Activated naive CD4-positive, alpha-beta T cell treated with anti-CD3 and anti-CD28 coated beads, Interleukin-2, amount 10 ng/mL, durations not matched to agents 7 days and 5 days (primary cell): ENCODE measurements at regions not wholly inside any gene's neighbourhood (a gene's known extent, or its start where the extent isn't known, plus 50 kb on each side); places are given as distances from the start of the nearest gene placed in this dataset.

ENCODE experiments used
- CTCF ChIA-PET: fragments of 350-600 bp; sonication (Branson Sonifier 250); formaldehyde crosslinking; loops from one replicate; lab custom pipeline; 2021; ENCODE audit warnings: antibody characterized with exemption; lab: Charles Lee
- DNase-seq: peaks from one replicate; pipeline ENCODE4 v3.0.0-alpha.2; 2020
- H3K27ac Mint-ChIP-seq: one replicate; pipeline ENCODE4 v1.8.0; 2021; ENCODE audit warnings: mild to moderate bottlenecking, moderate library complexity, mixed read lengths
- H3K27me3 Mint-ChIP-seq: one replicate; pipeline ENCODE4 v1.8.0; 2021; ENCODE audit warnings: mild to moderate bottlenecking, mixed read lengths
- H3K36me3 Mint-ChIP-seq: one replicate; pipeline ENCODE4 v1.8.0; 2021; ENCODE audit warnings: mixed read lengths
- H3K4me1 Mint-ChIP-seq: one replicate; pipeline ENCODE4 v1.8.0; 2021; ENCODE audit warnings: mixed read lengths
- H3K4me3 Mint-ChIP-seq: one replicate; pipeline ENCODE4 v1.8.0; 2021; ENCODE audit warnings: mild to moderate bottlenecking, moderate library complexity, mixed read lengths
- H3K9me3 Mint-ChIP-seq: one replicate; pipeline ENCODE4 v1.8.0; 2021; ENCODE audit warnings: mixed read lengths

- CTCF ChIA-PET, result no interaction called here
- H3K9me3 Mint-ChIP-seq, result peaks cover 11% of the 10 kb centered on the region
These were observed 546.6 kb upstream of the TMPRSS15 start for GRCh38 chr21:18950045-18950740.

GRCh38 chr21:18951271-18952038 lies 547.9 kb upstream of the TMPRSS15 start:
- Mint-ChIP-seq H3K27me3 (no peaks in the 10 kb centered on the region), H3K9me3 (peaks cover 10% of the 10 kb centered on the region), H3K36me3 (no peaks in the 10 kb centered on the region), H3K27ac (no peak overlapping the region), H3K4me3 (no peak overlapping the region), H3K4me1 (no peaks in the 10 kb centered on the region)
- CTCF ChIA-PET, result interaction anchor here (0.7 kb wide), 1 partner anchor 17 kb away, joined by 3 read pairs; no protein-coding TSS in a partner anchor
- no peak for DNase-seq

More at GRCh38 chr21:18950045-18950740, 546.6 kb upstream of the TMPRSS15 start:
- H3K27me3 Mint-ChIP-seq, result no peaks in the 10 kb centered on the region
- no peaks in the 10 kb centered on the region for H3K36me3 Mint-ChIP-seq
- H3K4me1 Mint-ChIP-seq, result no peaks in the 10 kb centered on the region
- DNase-seq, result no peak
- no peak overlapping the region for H3K27ac Mint-ChIP-seq
- H3K4me3 Mint-ChIP-seq, result no peak overlapping the region

GRCh38 chr21:18954441-18954844 lies 550.9 kb upstream of the TMPRSS15 start:
- Mint-ChIP-seq H3K9me3 (peaks cover 6% of the 10 kb centered on the region), H3K4me3 (no peak overlapping the region), H3K27ac (no peak overlapping the region), H3K27me3 (no peaks in the 10 kb centered on the region), H3K4me1 (no peaks in the 10 kb centered on the region), H3K36me3 (no peaks in the 10 kb centered on the region)
- no peak for DNase-seq
- CTCF ChIA-PET, result no interaction called here

GRCh38 chr21:18959817-18960216 lies 556.2 kb upstream of the TMPRSS15 start:
- DNase-seq, result no peak
- CTCF ChIA-PET, result no interaction called here
- H3K4me1 Mint-ChIP-seq, result no peaks in the 10 kb centered on the region
- H3K27ac Mint-ChIP-seq, result no peak overlapping the region
- no peaks in the 10 kb centered on the region for H3K27me3 Mint-ChIP-seq
- H3K9me3 Mint-ChIP-seq, result no peaks in the 10 kb centered on the region
- H3K36me3 Mint-ChIP-seq, result no peaks in the 10 kb centered on the region
- no peak overlapping the region for H3K4me3 Mint-ChIP-seq

- CTCF ChIA-PET, result no interaction called here
- Mint-ChIP-seq H3K36me3 (no peaks in the 10 kb centered on the region), H3K27ac (no peak overlapping the region), H3K4me1 (no peaks in the 10 kb centered on the region), H3K4me3 (no peak overlapping the region), H3K9me3 (no peaks in the 10 kb centered on the region), H3K27me3 (no peaks in the 10 kb centered on the region)
- DNase-seq, result no peak
These were observed 556.7 kb upstream of the TMPRSS15 start for GRCh38 chr21:18960306-18960705.

GRCh38 chr21:18970416-18970815 lies 566.8 kb upstream of the TMPRSS15 start:
- H3K4me3 Mint-ChIP-seq, result no peak overlapping the region
- peaks cover 19% of the 10 kb centered on the region for H3K9me3 Mint-ChIP-seq
- no peaks in the 10 kb centered on the region for H3K36me3 Mint-ChIP-seq
- CTCF ChIA-PET, result no interaction called here
- H3K4me1 Mint-ChIP-seq, result no peaks in the 10 kb centered on the region
- H3K27ac Mint-ChIP-seq, result no peak overlapping the region
- H3K27me3 Mint-ChIP-seq, result no peaks in the 10 kb centered on the region
- DNase-seq, result no peak

- peaks cover 22% of the 10 kb centered on the region for H3K9me3 Mint-ChIP-seq
- no peaks in the 10 kb centered on the region for H3K4me1 Mint-ChIP-seq
- no peak overlapping the region for H3K4me3 Mint-ChIP-seq
- H3K27me3 Mint-ChIP-seq, result no peaks in the 10 kb centered on the region
- DNase-seq, result no peak
- CTCF ChIA-PET, result no interaction called here
- no peaks in the 10 kb centered on the region for H3K36me3 Mint-ChIP-seq
- H3K27ac Mint-ChIP-seq, result no peak overlapping the region
These were observed 567.4 kb upstream of the TMPRSS15 start for GRCh38 chr21:18970941-18971340.

DNA sequence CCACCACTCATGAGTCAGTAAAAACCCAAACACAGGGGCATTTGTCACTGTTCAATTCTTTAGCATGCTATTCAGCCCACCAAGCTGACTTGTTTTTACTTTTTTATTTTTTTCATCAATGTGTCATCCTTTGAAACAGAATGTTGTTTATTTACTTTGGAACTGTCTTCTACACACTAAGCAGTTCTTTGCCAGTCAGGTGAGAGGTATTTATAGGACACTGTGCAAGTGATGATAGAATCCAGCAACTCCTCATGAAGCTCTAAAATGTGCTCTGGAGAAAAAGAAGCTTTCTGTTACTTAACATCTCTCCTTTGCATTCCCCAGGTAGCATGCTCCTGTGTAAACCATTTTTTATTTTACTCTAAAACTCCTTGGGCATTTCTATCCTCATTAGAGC lies 582.0 kb upstream of the TMPRSS15 start:
- no peaks in the 10 kb centered on the region for H3K36me3 Mint-ChIP-seq
- H3K27ac Mint-ChIP-seq, result no peak overlapping the region

DNA sequence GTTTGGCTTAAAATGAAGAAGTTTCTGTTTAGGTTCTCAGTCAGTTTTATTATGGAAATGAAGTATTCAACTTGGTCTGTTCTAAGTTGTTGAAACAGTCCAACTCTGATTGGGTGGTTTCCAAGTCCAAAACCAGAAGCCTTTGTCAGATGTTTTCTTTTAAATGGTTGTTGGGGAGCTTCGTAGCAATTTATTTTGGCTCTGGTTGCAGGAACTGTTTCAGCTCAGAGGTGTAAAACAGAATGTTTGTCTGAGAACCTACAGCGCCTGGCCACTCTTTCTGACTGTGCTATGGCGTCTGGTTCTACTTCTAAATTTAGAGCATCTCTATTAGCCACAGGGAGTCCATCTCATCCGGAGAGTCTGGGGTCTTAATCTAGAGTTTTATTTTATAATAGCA lies 582.6 kb upstream of the TMPRSS15 start:
- Mint-ChIP-seq H3K4me3 (no peak overlapping the region), H3K27me3 (no peaks in the 10 kb centered on the region), H3K4me1 (no peaks in the 10 kb centered on the region), H3K9me3 (peaks cover 27% of the 10 kb centered on the region), H3K27ac (no peak overlapping the region), H3K36me3 (no peaks in the 10 kb centered on the region)
- DNase-seq, result no peak
- CTCF ChIA-PET, result no interaction called here

More for the DNA sequence above, 582.0 kb upstream of the TMPRSS15 start:
- H3K4me1 Mint-ChIP-seq, result no peaks in the 10 kb centered on the region
- CTCF ChIA-PET, result no interaction called here
- peaks cover 27% of the 10 kb centered on the region for H3K9me3 Mint-ChIP-seq
- no peak for DNase-seq
- H3K4me3 Mint-ChIP-seq, result no peak overlapping the region
- H3K27me3 Mint-ChIP-seq, result no peaks in the 10 kb centered on the region

GRCh38 chr21:18987520-18988026 lies 584.0 kb upstream of the TMPRSS15 start:
- no peak overlapping the region for H3K4me3 Mint-ChIP-seq

DNA sequence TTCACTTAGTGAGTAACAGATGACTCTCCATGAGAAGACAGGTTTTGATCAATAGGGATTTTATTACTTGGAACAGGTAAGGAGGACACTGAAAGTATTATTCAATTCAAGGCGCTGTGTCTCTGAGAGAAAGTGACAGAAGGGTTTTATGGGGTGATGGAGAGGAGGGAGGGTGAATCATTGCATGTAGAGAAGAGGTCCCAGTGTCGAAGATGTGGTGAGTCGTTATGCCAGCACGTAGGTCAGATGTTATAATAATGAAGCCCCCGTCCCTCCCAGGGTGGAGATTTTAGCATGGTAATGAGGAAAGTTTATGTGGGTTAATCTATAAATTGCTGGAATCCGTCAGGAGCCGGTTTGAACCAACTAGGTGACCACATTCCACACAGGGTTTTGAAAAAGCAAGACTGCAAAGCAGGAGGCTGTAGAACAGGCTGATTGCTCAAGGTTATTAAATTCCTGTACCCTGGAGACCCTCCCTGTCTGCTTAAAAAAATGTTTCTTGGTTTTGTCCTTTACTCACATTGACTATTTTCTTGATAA lies 586.4 kb upstream of the TMPRSS15 start:
- CTCF ChIA-PET, result no interaction called here
- Mint-ChIP-seq H3K27ac (no peak overlapping the region), H3K27me3 (no peaks in the 10 kb centered on the region), H3K9me3 (peaks cover 22% of the 10 kb centered on the region), H3K4me1 (no peaks in the 10 kb centered on the region), H3K36me3 (no peaks in the 10 kb centered on the region), H3K4me3 (no peak overlapping the region)
- DNase-seq, result no peak

More at GRCh38 chr21:18987520-18988026, 584.0 kb upstream of the TMPRSS15 start:
- Mint-ChIP-seq H3K36me3 (no peaks in the 10 kb centered on the region), H3K4me1 (no peaks in the 10 kb centered on the region), H3K9me3 (peaks cover 28% of the 10 kb centered on the region), H3K27me3 (no peaks in the 10 kb centered on the region), H3K27ac (no peak overlapping the region)
- DNase-seq, result no peak
- CTCF ChIA-PET, result no interaction called here

DNA sequence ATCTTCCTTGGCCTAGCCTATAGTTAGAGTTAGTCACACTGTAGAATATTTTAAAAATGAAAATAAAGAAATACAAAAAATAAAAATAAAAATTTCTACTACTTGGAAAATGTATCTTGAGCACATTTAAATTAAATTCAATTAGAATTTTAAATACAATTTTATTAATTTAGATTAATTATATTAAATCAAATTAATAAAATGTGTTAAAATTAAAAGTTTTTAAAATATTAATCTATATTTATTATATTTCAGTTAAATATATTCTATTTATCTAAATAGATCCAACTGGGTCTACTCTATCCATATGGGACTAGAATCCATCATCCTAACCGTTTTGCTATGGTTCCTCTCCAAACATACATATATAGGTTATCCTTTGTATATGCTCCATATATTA lies 588.3 kb upstream of the TMPRSS15 start:
- DNase-seq, result no peak
- no peaks in the 10 kb centered on the region for H3K4me1 Mint-ChIP-seq
- CTCF ChIA-PET, result no interaction called here
- H3K9me3 Mint-ChIP-seq, result peaks cover 18% of the 10 kb centered on the region
- H3K27me3 Mint-ChIP-seq, result no peaks in the 10 kb centered on the region
- H3K27ac Mint-ChIP-seq, result no peak overlapping the region
- no peak overlapping the region for H3K4me3 Mint-ChIP-seq
- no peaks in the 10 kb centered on the region for H3K36me3 Mint-ChIP-seq

DNA sequence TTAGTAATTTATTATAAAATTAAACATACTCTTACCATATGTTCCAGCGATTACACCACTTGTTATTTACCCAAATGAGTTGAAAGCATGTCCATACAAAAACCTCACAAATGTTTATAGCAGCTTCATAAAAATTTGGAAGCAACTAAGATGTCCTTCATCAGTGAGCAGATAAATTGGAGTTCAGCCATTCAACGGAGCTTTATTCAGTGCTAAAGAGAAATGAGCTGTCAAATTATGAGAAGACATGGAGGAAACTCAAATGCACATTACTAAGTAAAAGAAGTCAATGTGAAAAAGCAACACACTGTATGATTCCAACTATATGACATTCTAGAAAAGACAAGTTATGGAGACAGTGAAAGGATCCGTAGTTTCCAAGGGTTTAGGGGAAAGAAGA lies 606.7 kb upstream of the TMPRSS15 start:
- peaks cover 5% of the 10 kb centered on the region for H3K9me3 Mint-ChIP-seq
- CTCF ChIA-PET, result no interaction called here
- no peaks in the 10 kb centered on the region for H3K36me3 Mint-ChIP-seq
- no peak for DNase-seq
- no peak overlapping the region for H3K27ac Mint-ChIP-seq
- H3K4me3 Mint-ChIP-seq, result no peak overlapping the region
- H3K4me1 Mint-ChIP-seq, result no peaks in the 10 kb centered on the region
- H3K27me3 Mint-ChIP-seq, result no peaks in the 10 kb centered on the region

DNA sequence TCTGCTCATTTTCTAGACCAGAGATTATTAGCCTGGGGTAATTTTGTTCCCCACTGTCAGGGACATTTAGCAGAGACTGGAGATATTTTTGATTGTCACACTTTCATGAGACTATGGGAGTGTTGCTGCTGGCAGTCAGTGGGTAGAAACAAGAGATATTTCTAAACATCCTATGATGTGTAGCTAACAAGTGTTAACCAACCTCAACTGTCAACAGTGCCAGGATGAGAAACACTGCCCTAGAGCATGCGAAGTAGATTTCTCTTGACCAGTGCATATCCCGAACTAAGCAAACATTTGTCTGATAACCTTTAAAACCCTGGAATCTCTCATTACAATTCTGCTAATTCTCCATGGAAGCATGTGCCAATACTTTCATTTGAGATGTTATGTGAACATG lies 607.4 kb upstream of the TMPRSS15 start:
- Mint-ChIP-seq H3K9me3 (peaks cover 5% of the 10 kb centered on the region), H3K27ac (no peak overlapping the region), H3K27me3 (no peaks in the 10 kb centered on the region), H3K4me1 (no peaks in the 10 kb centered on the region), H3K36me3 (no peaks in the 10 kb centered on the region), H3K4me3 (no peak overlapping the region)
- DNase-seq, result no peak
- CTCF ChIA-PET, result no interaction called here
